GM21619 (cell line): ENCODE measurements at regions not wholly inside any gene's neighbourhood (a gene's known extent, or its start where the extent isn't known, plus 50 kb on each side); places are given as distances from the start of the nearest gene placed in this dataset.

Experiments used
- ATAC-seq: cut with Tn5 transposase; IDR thresholded peaks from one replicate; pipeline ENCODE4 v1.9.1; 2021; ENCODE audit not compliant: unreplicated experiment

- ATAC-seq: no peak
These were observed 262.5 kb upstream of the LMCD1 start for GRCh38 chr3:8239095-8239494.

DNA sequence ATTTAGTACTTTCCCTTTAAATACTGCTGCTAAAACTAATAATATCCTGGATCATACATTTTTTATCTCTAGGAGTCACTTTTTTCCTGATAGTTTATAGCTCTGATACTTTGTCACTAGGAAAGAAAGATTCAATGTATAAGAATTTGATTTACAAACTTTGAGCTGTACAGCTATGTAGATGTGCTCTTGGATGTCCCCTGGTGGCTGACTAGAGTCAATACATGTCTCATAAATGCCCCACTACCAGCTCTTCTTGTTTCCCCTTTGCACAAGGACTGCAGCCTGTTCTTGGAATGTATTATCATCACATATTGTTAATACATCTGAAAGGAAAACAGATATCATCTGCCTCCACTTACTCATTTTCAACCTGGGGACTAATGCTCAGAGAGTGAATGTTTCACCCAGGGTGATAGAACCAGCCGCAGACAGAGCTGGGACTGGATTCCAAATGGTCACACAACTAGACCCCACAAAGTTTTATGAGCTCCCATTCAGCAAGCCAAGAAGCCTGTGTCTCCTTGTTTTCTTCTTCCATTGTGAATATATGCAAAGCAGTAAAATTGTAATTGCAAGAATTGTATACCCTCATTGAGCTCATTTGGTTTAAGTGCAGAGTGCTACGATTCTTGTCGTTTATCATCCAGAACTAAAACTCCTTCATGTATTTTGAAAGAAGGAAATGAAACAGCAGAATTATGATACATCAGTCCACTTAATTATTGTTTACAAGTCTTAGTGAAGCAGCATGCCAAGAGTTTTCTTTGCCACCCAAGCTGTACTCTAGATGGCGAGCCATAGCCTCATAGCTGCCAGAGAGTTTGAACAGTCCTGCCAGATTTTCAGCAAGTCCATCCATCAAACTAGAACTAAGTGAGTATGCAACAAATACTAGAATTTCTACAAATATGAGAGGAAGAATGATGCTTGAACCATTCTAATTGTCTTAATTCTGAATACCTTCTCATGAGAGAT is 261.6 kb upstream of the LMCD1 start:
- peak; percentile 96 for ATAC-seq

- ATAC-seq: no peak
These were observed 255.6 kb upstream of the LMCD1 start for GRCh38 chr3:8246070-8246469.

DNA sequence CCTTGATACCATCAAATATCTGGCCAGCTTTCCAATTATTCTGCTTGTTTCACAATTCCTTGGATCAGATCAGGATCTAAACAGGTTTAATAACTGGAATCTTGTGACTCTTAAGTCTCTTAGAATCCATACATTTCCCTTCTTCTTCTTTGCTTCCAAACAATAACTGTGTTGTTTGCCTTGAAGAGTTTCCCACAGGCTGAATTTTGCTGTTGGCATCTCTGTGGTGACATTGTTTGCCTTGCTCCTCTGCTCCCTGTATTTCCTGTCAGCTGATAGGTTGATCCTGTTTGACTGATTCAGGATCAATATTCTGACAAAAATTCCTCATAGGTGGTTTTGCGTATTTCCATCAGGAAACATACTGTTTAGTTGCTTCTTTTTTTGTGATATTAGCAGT is 248.4 kb upstream of the LMCD1 start:
- ATAC-seq: no peak

GRCh38 chr3:8254489-8254888 is 247.1 kb upstream of the LMCD1 start:
- no peak for ATAC-seq

- no peak for ATAC-seq
These were observed 245.9 kb upstream of the LMCD1 start for GRCh38 chr3:8255725-8256124.

DNA sequence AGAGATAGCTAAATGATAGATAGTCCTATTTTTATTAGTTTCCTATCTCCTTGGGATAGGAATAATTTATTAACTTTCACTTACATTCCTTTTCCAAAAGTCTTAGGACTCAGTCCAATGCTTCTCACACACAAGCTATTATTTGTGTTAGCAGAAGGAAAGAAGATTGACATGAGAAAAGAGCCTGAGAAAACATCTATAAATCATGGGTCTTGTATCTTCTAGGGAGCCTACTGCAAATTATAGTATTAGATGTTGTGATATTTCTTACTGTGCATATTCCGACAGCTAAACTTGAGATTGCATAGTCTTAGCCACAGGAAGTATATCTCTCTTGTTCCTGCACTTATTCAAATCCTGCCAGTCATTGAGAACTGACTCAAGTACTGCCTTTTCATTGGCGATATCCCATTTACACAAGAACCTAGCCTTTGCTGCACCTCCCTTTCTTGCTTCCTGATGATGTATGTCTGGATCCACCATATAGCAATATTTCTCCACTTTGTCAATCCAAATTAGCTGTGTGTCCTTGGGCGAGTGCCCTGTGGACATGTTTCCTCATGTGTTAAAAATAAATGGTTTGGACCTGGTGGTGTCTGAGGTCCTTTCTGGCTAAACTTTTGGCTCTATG is 245.1 kb upstream of the LMCD1 start:
- no peak for ATAC-seq

DNA sequence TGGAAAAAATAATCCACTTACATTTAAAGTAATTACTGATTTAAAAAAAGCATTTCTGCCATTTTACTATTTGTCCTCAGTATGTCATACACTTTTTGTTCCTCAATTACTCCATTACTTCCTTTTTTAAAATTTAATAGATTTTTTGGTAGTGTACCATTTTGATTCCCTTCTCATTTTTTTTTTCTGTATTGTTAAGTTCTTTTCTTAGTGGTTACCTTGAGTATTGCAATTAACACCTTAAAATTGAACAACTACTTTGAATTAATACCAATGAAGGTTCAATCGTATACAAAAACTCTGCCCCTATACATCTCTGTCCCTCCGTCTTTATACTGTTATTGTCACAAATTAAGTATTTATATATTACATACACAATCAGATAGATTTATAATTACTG is 240.6 kb upstream of the LMCD1 start:
- ATAC-seq: no peak

DNA sequence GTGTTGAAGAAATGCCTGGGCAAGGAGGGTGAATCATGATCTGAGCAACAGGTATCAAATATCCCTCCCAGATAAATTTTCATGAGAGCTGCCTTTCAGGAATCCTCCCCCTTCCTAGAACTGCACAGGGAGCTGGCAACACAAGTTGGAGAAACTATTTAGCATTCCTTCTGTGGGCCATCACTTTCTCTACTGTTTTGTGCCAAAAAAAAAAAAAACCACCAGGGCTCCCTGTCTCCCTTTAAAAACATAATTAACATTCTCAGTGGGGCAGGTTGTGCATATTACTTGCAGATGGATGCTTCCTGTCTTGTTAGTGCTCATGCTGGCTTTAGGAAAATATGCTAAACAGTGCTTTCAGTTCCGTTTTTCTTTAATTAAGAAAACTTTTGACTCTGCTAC is 234.9 kb upstream of the LMCD1 start:
- ATAC-seq: no peak

- ATAC-seq: no peak
These were observed 228.1 kb upstream of the LMCD1 start for GRCh38 chr3:8273479-8273878.

GRCh38 chr3:8276056-8276455 is 225.6 kb upstream of the LMCD1 start:
- ATAC-seq: no peak

DNA sequence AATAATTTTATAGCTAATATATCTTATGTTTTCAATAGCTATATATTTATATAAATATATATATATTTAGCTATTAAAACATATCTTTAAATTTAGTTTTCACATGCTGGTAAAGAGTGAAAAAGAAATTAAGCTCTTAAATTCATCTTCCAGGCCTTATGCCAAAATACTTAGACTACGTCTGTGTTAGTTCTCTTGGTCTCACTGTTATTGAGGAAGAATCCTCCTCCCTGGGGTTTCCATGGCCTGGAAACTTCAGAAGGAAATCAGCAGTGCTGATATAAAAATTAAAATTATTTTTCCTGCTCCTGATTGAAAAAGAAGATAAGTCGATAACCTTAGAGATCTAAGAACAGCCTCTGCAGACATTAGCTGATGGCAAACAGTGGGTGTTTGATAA is 225.1 kb upstream of the LMCD1 start:
- ATAC-seq: no peak

GRCh38 chr3:8278448-8278847 is 223.2 kb upstream of the LMCD1 start:
- ATAC-seq: no peak

DNA sequence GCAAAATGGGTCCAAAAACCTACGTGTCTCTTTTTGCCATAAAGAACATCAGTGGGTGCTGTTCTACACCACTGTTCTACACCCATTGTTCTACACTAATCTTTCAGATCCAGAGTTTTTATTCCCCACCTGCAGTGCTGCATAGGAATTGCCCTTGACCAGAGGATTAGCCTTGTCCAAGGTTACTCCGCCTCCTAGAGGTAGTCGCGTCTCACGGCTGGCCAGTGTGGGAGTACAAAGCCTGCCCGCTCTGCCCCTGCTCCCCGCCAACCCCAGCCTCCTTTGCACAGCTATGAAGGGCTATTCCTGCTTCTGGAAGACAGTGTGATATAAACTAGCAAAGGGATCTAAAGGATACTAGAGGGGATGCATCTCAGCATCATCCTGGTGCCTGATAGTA is 222.1 kb upstream of the LMCD1 start:
- no peak for ATAC-seq

- no peak for ATAC-seq
These were observed 221.6 kb upstream of the LMCD1 start for GRCh38 chr3:8279886-8280550.

GRCh38 chr3:8282541-8283165 is 219.0 kb upstream of the LMCD1 start:
- ATAC-seq: no peak

DNA sequence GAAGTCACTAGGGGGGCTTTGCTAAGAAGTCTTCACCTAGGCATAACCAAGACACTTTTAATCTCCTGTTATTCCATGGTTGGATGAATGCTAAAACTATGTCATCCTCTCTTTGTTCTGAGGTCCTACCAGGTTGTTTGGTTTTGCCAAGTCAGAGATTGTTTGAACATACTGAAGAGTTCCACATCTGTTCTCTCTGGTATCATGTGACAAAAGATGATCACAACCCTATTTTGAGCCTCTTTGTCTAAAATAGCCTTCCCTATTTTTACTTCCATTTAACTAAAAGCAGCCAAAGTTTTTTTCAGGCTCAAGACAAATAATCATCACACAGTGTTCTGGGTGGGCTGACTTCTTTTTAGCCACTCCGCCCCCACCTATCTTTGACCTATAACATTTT is 218.4 kb upstream of the LMCD1 start:
- ATAC-seq: no peak

DNA sequence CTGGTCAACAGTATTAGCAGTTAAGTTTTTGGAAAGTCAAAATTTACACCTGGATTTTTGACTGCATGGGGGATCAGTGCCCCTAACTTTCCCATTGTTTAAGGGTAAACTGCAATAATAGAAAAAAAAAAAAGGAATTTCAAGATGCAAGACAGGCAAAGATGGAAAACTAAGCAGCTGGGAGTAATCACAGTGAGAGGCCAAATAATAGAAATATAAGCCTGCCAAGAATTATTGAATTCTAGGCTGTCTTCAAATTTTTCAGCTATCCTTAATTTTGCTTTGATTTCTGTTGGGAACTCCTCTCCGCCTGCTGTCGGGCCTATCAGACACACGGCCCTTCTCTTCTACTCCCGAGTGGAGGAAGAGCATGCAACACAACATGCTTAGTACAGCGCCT is 215.5 kb upstream of the LMCD1 start:
- ATAC-seq: no peak

DNA sequence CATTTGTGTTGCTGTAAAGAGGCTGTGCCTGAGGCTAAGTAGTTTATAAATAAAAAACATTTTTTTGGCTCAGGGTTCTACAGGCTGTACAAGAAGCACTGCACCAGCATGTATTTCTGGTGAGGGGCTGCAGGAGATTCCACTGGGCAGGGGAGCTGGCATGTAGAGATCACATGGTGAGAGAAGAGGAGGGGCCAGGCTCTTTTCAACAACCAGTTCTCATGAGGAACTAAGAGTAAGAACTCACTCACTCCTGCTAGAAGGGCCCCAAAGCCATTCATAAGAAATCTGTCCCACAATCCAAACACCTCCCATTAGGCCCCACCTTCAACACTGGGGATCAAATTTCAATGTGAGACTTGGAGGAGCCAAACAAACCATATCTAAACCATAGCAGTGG is 214.9 kb upstream of the LMCD1 start:
- no peak for ATAC-seq

- no peak for ATAC-seq
These were observed 211.0 kb upstream of the LMCD1 start for GRCh38 chr3:8290611-8291010.

DNA sequence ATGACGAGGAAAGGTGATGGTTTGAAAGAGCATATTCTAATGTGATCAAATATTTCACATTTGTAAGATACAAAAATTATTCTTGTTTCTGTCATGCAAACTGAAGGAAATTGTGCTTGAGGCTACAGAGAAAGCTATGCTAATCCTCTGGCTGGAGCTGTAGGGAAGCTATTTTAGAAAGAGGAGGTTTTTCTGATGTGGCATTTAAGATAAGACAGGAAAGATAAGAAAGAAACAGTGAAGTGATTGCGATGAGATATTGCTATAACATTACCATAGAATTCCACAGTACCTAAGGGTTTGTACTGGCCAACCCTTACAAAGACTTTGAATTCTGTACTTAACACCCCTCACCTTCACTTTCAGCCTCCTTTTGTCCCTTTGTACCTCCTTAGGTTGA is 205.2 kb upstream of the LMCD1 start:
- ATAC-seq: no peak
